Peyer's patch (tissue), 4 donors: ENCODE measurements at regions not wholly inside any gene's neighbourhood (a gene's known extent, or its start where the extent isn't known, plus 50 kb on each side); places are given as distances from the start of the nearest gene placed in this dataset.

Source experiments
- CTCF ChIP-seq, 6 experiments: fragments of 450-650 bp in 4 of 6; fragments of 200-600 bp in 2 of 6; sonication (generic) in 1 of 6; IDR thresholded peaks; one replicate each; pipeline ENCODE4 v1.5.1; 2017 to 2019; ENCODE audit warnings: antibody characterized with exemption in 6 of 6, mild to moderate bottlenecking in 3 of 6, moderate library complexity in 1 of 6
- POLR2A ChIP-seq, 2 donors: fragments of 450-650 bp; IDR thresholded peaks; one replicate each; pipeline ENCODE4 v1.5.1; 2017; ENCODE audit warnings: antibody characterized with exemption in 2 of 2, mild to moderate bottlenecking in 2 of 2, moderate library complexity in 2 of 2

- TF ChIP-seq CTCF (IDR thresholded peaks at IDR 0.05) (peak in 3 of 6 experiments; percentile 49 to 56 (median 54)), POLR2A (IDR thresholded peaks at IDR 0.05) (no peak)
Observed at GRCh38 chr10:32210306-32211045, 136.5 kb downstream of the EPC1 start.
